KMS-11 (cell line): ENCODE measurements at regions not wholly inside any gene's neighbourhood (a gene's known extent, or its start where the extent isn't known, plus 50 kb on each side); places are given as distances from the start of the nearest gene placed in this dataset.

Experiments
- H2AFZ ChIP-seq: fragments of 200-600 bp; sonication (generic); 2 replicates; pipeline ENCODE4 v1.6.1; 2016; ENCODE audit warnings: antibody characterized with exemption, mixed run types, low read depth
- H3K27ac ChIP-seq: fragments of 200-600 bp; sonication (generic); 2 replicates; pipeline ENCODE4 v1.6.1; 2016; ENCODE audit warnings: mild to moderate bottlenecking, mixed run types
- H3K27me3 ChIP-seq: fragments of 200-600 bp; sonication (generic); 2 replicates; pipeline ENCODE4 v1.6.1; 2017; ENCODE audit warnings: mild to moderate bottlenecking, low read depth, mixed run types, moderate library complexity; ENCODE audit not compliant: insufficient read depth
- H3K36me3 ChIP-seq: fragments of 200-600 bp; sonication (generic); 2 replicates; pipeline ENCODE4 v1.6.1; 2017; ENCODE audit warnings: mild to moderate bottlenecking, mixed run types; ENCODE audit not compliant: insufficient read depth
- H3K4me1 ChIP-seq: fragments of 200-600 bp; sonication (generic); 2 replicates; pipeline ENCODE4 v1.6.1; 2016; ENCODE audit warnings: mild to moderate bottlenecking, low read depth, mixed run types; ENCODE audit not compliant: poor library complexity, severe bottlenecking
- H3K4me2 ChIP-seq: fragments of 200-600 bp; sonication (generic); 2 replicates; pipeline ENCODE4 v1.7.0; 2016; ENCODE audit warnings: mild to moderate bottlenecking, mixed run types
- H3K4me3 ChIP-seq: fragments of 200-600 bp; sonication (generic); IDR thresholded peaks from 2 replicates; pipeline ENCODE4 v1.6.1; 2017; ENCODE audit warnings: low read depth, low read length, mixed read lengths; ENCODE audit not compliant: insufficient read depth
- H3K79me2 ChIP-seq: fragments of 200-600 bp; sonication (generic); 2 replicates; pipeline ENCODE4 v1.6.1; 2016; ENCODE audit warnings: low read depth, mixed run types; ENCODE audit not compliant: insufficient read depth
- H3K9ac ChIP-seq: fragments of 200-600 bp; sonication (generic); 2 replicates; pipeline ENCODE4 v1.6.1; 2016; ENCODE audit warnings: mild to moderate bottlenecking, mixed run types
- H4K20me1 ChIP-seq: fragments of 200-600 bp; sonication (generic); 2 replicates; pipeline ENCODE4 v1.6.1; 2016; ENCODE audit warnings: mild to moderate bottlenecking, mixed run types; ENCODE audit not compliant: insufficient read depth
- TF ChIP-seq, protein P1 (sequence below): fragments of 200-600 bp; sonication (generic); conservative IDR thresholded peaks from 2 replicates; pipeline ENCODE4 v1.6.1; 2017; ENCODE audit warnings: low read depth, mild to moderate bottlenecking, antibody characterized with exemption, low read length, moderate library complexity, mixed read lengths

- Histone ChIP-seq H3K79me2 (no peaks in the 10 kb centered on the region), H3K9ac (no peak overlapping the region), H3K36me3 (no peaks in the 10 kb centered on the region), H3K27me3 (no peaks in the 10 kb centered on the region), H3K4me1 (peaks cover 20% of the 10 kb centered on the region), H3K27ac (no peak overlapping the region), H3K4me3 (no peak overlapping the region), H4K20me1 (no peaks in the 10 kb centered on the region), H2AFZ (no peak overlapping the region), H3K4me2 (0 out of 2 replicates have a peak overlapping the region, but pooled peaks have one; percentile 10)
- TF ChIP-seq, protein P1, sequence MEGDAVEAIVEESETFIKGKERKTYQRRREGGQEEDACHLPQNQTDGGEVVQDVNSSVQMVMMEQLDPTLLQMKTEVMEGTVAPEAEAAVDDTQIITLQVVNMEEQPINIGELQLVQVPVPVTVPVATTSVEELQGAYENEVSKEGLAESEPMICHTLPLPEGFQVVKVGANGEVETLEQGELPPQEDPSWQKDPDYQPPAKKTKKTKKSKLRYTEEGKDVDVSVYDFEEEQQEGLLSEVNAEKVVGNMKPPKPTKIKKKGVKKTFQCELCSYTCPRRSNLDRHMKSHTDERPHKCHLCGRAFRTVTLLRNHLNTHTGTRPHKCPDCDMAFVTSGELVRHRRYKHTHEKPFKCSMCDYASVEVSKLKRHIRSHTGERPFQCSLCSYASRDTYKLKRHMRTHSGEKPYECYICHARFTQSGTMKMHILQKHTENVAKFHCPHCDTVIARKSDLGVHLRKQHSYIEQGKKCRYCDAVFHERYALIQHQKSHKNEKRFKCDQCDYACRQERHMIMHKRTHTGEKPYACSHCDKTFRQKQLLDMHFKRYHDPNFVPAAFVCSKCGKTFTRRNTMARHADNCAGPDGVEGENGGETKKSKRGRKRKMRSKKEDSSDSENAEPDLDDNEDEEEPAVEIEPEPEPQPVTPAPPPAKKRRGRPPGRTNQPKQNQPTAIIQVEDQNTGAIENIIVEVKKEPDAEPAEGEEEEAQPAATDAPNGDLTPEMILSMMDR = no peak
Observed at GRCh38 chr13:65268009-65268408, 1962.1 kb downstream of the PCDH9 start.

DNA sequence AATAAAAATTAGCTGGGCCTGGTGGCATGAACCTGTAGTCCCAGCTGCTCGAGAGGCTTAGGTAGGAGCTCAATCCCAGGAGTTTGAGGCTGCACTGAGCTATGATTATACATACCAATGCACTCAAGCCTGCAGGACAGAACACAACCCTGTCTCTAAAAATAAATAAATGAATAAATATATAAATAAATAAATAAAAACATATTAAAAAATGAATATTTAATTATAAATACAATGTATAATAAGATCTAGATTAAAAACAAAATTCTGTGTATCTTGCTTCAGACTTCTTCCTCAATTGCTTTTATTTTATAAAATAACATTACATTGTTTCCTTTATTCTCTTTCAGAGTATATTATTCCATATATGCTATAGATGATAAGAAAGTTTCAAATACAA is 1964.1 kb downstream of the PCDH9 start:
- Histone ChIP-seq H3K36me3 (no peaks in the 10 kb centered on the region), H4K20me1 (no peaks in the 10 kb centered on the region)
- TF ChIP-seq, protein P1 = no peak

GRCh38 chr13:65264066-65264465 is 1966.1 kb downstream of the PCDH9 start:
- no peak overlapping the region for H3K4me3 ChIP-seq
- H3K36me3 ChIP-seq = no peaks in the 10 kb centered on the region
- H3K27ac ChIP-seq = no peak overlapping the region
- peaks cover 40% of the 10 kb centered on the region for H3K4me1 ChIP-seq
- no peaks in the 10 kb centered on the region for H4K20me1 ChIP-seq
- no peaks in the 10 kb centered on the region for H3K79me2 ChIP-seq
- H3K4me2 ChIP-seq = no peak overlapping the region
- H2AFZ ChIP-seq = no peak overlapping the region
- TF ChIP-seq, protein P1 = no peak
- H3K27me3 ChIP-seq = no peaks in the 10 kb centered on the region
- H3K9ac ChIP-seq = no peak overlapping the region

More for the DNA sequence above, 1964.1 kb downstream of the PCDH9 start:
- no peak overlapping the region for H3K4me3 ChIP-seq
- no peak overlapping the region for H3K9ac ChIP-seq
- H2AFZ ChIP-seq = no peak overlapping the region
- no peak overlapping the region for H3K4me2 ChIP-seq
- H3K79me2 ChIP-seq = no peaks in the 10 kb centered on the region
- H3K27ac ChIP-seq = no peak overlapping the region
- H3K4me1 ChIP-seq = peaks cover 32% of the 10 kb centered on the region
- no peaks in the 10 kb centered on the region for H3K27me3 ChIP-seq

- H3K4me2 ChIP-seq = peak overlapping the region; percentile 76
- H3K9ac ChIP-seq = peak overlapping the region; percentile 53
Observed at GRCh38 chr13:65260946-65261891, 1968.9 kb downstream of the PCDH9 start.

More at GRCh38 chr13:65260946-65261891, 1968.9 kb downstream of the PCDH9 start:
- Histone ChIP-seq H3K4me3 (no peak overlapping the region), H3K4me1 (peaks cover 20% of the 10 kb centered on the region), H3K36me3 (no peaks in the 10 kb centered on the region), H4K20me1 (no peaks in the 10 kb centered on the region), H3K79me2 (no peaks in the 10 kb centered on the region), H3K27me3 (no peaks in the 10 kb centered on the region), H3K27ac (peak overlapping the region; percentile 83), H2AFZ (peak overlapping the region; percentile 83)
- TF ChIP-seq, protein P1 = no peak
